ENCODE measurements at regions not wholly inside any gene's neighbourhood (a gene's known extent, or its start where the extent isn't known, plus 50 kb on each side); places are given as distances from the start of the nearest gene placed in this dataset.

DNA sequence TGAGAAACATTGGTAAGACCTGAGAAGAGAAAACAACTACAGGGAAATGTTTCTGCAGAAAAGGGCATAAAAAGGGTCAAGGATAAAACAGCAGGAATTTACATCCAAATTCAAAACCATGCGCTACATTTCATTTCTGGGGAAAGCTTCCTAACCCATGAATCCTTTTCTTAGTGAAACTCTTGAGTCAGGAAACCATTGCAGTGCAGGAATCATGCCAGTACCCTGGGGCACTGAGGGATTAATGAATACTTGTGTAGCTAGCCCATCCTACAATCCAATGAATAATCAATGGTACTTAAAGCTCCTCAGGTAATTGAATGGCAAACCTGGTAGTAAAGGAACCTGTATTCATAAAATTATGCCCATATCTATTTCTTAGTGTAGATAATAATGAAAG, 580.5 kb downstream of the TLE1 start:
- Mint-ChIP-seq H3K4me1 (peaks cover 12 to 18% of the 10 kb centered on the region in 2 donors), H3K27me3 (peaks cover 10 to 15% of the 10 kb centered on the region in 2 donors), H3K4me3 (no peak overlapping the region), H3K36me3 (no peaks in the 10 kb centered on the region), H3K27ac (no peak overlapping the region), H3K9me3 (peaks cover 0 to 2% of the 10 kb centered on the region in 2 donors)
- DNase-seq = no peak
- ATAC-seq (replicated peaks) = no peak

- Mint-ChIP-seq H3K36me3 (no peaks in the 10 kb centered on the region), H3K4me3 (no peak overlapping the region), H3K9me3 (peaks cover 0 to 2% of the 10 kb centered on the region in 2 donors), H3K27me3 (peaks cover 10 to 15% of the 10 kb centered on the region in 2 donors), H3K27ac (no peak overlapping the region), H3K4me1 (peaks cover 9 to 14% of the 10 kb centered on the region in 2 donors)
- no peak for DNase-seq
- no peak for ATAC-seq (replicated peaks)
Observed at GRCh38 chr9:81108391-81108790, 581.0 kb downstream of the TLE1 start.

DNA sequence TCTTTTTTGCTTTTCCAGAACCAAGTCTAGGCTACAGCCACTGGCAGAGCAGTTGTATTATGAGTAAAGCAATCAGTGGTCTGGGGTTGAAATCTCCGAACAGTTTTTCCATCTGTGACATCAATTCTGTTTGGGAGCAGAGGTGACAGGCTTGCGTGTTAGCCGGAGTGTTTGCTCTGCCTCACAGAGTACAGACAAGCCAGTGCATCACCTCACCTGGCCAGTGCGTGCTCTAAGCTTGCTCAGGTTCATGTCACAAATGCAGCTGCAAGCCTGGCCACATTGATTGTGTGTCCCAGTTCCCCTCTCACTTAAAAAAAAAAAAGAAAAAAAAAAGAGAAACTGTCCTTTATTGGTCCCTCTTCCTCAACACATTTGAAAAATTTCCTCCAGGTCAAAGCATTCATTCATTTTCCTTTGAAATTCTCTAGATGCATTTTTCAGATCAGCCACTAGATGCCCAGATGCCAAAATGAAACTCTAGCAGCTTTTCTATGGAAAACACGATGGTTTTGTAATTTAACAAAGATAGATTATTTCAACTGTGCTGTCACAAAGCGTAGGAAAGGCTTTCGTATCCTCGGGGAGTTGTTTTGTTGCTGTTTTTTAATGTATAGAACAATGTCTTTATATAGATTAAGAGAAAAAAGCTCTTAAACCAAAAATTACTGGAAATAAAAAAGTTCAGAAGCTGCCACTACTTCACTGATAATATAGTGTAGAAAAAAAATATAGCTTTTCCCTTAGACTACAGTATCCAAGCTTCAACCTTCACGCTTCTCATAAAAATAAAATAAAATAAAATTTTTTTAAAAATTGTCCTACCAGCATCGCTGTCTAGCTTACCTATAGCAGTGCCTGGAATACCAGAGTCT, 585.5 kb downstream of the TLE1 start:
- H3K4me1 Mint-ChIP-seq = peaks cover 0 to under 1% of the 10 kb centered on the region in 2 donors
- H3K27me3 Mint-ChIP-seq = peaks cover 10 to 15% of the 10 kb centered on the region in 2 donors
- H3K36me3 Mint-ChIP-seq = no peaks in the 10 kb centered on the region
- no peak overlapping the region for H3K27ac Mint-ChIP-seq
- H3K4me3 Mint-ChIP-seq = no peak overlapping the region
- no peak for DNase-seq
- ATAC-seq (replicated peaks) = no peak
- H3K9me3 Mint-ChIP-seq = peaks cover 3 to 6% of the 10 kb centered on the region in 2 donors

GRCh38 chr9:81097131-81097847, 592.1 kb downstream of the TLE1 start:
- H3K36me3 Mint-ChIP-seq = peaks cover 0 to 3% of the 10 kb centered on the region in 2 donors
- peaks cover 0 to 7% of the 10 kb centered on the region in 2 donors for H3K4me1 Mint-ChIP-seq
- no peak overlapping the region for H3K27ac Mint-ChIP-seq
- DNase-seq (no peak), ATAC-seq (replicated peaks) (no peak)
- no peaks in the 10 kb centered on the region for H3K27me3 Mint-ChIP-seq
- H3K9me3 Mint-ChIP-seq = peaks cover 7 to 10% of the 10 kb centered on the region in 2 donors
- H3K4me3 Mint-ChIP-seq = no peak overlapping the region

GRCh38 chr9:81096625-81097024, 592.7 kb downstream of the TLE1 start:
- no peaks in the 10 kb centered on the region for H3K27me3 Mint-ChIP-seq
- peaks cover 0 to 3% of the 10 kb centered on the region in 2 donors for H3K36me3 Mint-ChIP-seq
- no peak overlapping the region for H3K27ac Mint-ChIP-seq
- H3K9me3 Mint-ChIP-seq = peaks cover 7 to 10% of the 10 kb centered on the region in 2 donors
- peaks cover 0 to 7% of the 10 kb centered on the region in 2 donors for H3K4me1 Mint-ChIP-seq
- DNase-seq (no peak), ATAC-seq (replicated peaks) (no peak)
- H3K4me3 Mint-ChIP-seq = no peak overlapping the region

GRCh38 chr9:81092057-81092456, 597.3 kb downstream of the TLE1 start:
- Mint-ChIP-seq H3K4me1 (no peaks in the 10 kb centered on the region), H3K4me3 (no peak overlapping the region), H3K36me3 (peaks cover 0 to 3% of the 10 kb centered on the region in 2 donors), H3K27me3 (no peaks in the 10 kb centered on the region), H3K9me3 (peaks cover 3 to 6% of the 10 kb centered on the region in 2 donors), H3K27ac (no peak overlapping the region)
- ATAC-seq (replicated peaks) (no peak), DNase-seq (no peak)

- Mint-ChIP-seq H3K9me3 (peaks cover 2 to 3% of the 10 kb centered on the region in 2 donors), H3K27ac (no peak overlapping the region), H3K36me3 (no peaks in the 10 kb centered on the region), H3K4me3 (no peak overlapping the region), H3K27me3 (no peaks in the 10 kb centered on the region), H3K4me1 (peaks cover 0 to 9% of the 10 kb centered on the region in 2 donors)
- ATAC-seq (replicated peaks) (no peak), DNase-seq (no peak)
Observed at GRCh38 chr9:81088341-81088740, 601.0 kb downstream of the TLE1 start.

DNA sequence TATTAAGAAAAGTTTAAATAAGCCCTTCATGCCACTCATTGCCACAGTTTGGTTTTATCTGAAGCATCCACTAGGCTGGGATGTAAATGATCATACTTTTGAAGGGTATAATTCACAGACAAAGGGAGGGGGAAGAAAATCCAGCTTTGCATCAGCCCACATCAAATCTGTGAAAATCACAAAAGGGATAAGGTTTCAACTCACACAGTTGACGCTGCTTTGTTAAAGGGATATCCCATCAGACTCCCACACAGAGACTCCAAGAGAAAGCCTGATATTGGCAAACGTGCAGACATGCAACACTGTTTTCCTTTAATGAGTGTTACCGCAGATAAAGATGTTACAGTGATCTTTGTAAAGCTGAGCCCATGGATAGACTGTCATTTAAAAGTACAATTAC, 602.9 kb downstream of the TLE1 start:
- Mint-ChIP-seq H3K4me3 (no peak overlapping the region), H3K9me3 (no peaks in the 10 kb centered on the region), H3K4me1 (peaks cover 3 to 19% of the 10 kb centered on the region in 2 donors), H3K36me3 (no peaks in the 10 kb centered on the region), H3K27me3 (no peaks in the 10 kb centered on the region), H3K27ac (no peak overlapping the region)
- DNase-seq (no peak), ATAC-seq (replicated peaks) (no peak)

GRCh38 chr9:81083854-81084512, 605.4 kb downstream of the TLE1 start:
- H3K9me3 Mint-ChIP-seq = no peaks in the 10 kb centered on the region
- H3K4me1 Mint-ChIP-seq = peaks cover 7 to 23% of the 10 kb centered on the region in 2 donors
- ATAC-seq (replicated peaks) (no peak), DNase-seq (no peak)
- H3K27me3 Mint-ChIP-seq = no peaks in the 10 kb centered on the region
- no peak overlapping the region for H3K27ac Mint-ChIP-seq
- H3K36me3 Mint-ChIP-seq = no peaks in the 10 kb centered on the region
- no peak overlapping the region for H3K4me3 Mint-ChIP-seq

- no peak for DNase-seq
- Mint-ChIP-seq H3K27ac (no peak overlapping the region), H3K36me3 (no peaks in the 10 kb centered on the region), H3K4me3 (no peak overlapping the region), H3K4me1 (peaks cover 7 to 25% of the 10 kb centered on the region in 2 donors), H3K27me3 (no peaks in the 10 kb centered on the region), H3K9me3 (no peaks in the 10 kb centered on the region)
- no peak for ATAC-seq (replicated peaks)
Observed at GRCh38 chr9:81083067-81083466, 606.3 kb downstream of the TLE1 start.

DNA sequence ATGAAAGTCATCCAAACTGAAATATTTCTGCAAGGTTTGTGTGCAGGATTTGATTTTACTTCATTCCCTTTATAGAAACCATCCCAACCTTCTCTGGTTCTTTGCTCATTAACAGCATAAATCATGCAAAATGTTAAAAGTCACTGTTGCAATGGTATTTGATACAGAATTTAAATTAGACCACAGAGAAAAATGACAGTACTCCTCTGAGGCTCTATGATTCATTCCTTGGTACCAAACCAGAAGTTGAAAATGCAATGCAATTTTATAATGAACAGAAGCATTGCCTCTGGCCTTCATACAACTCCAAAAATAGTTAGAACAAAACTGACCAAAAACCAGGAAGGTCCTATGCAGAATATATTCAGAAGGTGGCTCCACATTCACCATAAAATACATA, 607.1 kb downstream of the TLE1 start:
- no peak overlapping the region for H3K27ac Mint-ChIP-seq
- H3K27me3 Mint-ChIP-seq = no peaks in the 10 kb centered on the region
- H3K4me1 Mint-ChIP-seq = peaks cover 10 to 33% of the 10 kb centered on the region in 2 donors
- DNase-seq (no peak), ATAC-seq (replicated peaks) (no peak)
- no peaks in the 10 kb centered on the region for H3K9me3 Mint-ChIP-seq
- no peaks in the 10 kb centered on the region for H3K36me3 Mint-ChIP-seq
- no peak overlapping the region for H3K4me3 Mint-ChIP-seq

GRCh38 chr9:81080900-81081299, 608.4 kb downstream of the TLE1 start:
- Mint-ChIP-seq H3K4me1 (peaks cover 10 to 39% of the 10 kb centered on the region in 2 donors), H3K36me3 (no peaks in the 10 kb centered on the region)
- ATAC-seq (replicated peaks) = no peak

GRCh38 chr9:81080185-81080584, 609.2 kb downstream of the TLE1 start:
- ATAC-seq (replicated peaks) = no peak
- no peak overlapping the region for H3K27ac Mint-ChIP-seq
- no peak for DNase-seq
- H3K9me3 Mint-ChIP-seq = no peaks in the 10 kb centered on the region
- no peaks in the 10 kb centered on the region for H3K27me3 Mint-ChIP-seq
- H3K4me1 Mint-ChIP-seq = peaks cover 10 to 39% of the 10 kb centered on the region in 2 donors
- H3K4me3 Mint-ChIP-seq = no peak overlapping the region
- no peaks in the 10 kb centered on the region for H3K36me3 Mint-ChIP-seq

More at GRCh38 chr9:81080900-81081299, 608.4 kb downstream of the TLE1 start:
- Mint-ChIP-seq H3K27ac (no peak overlapping the region), H3K9me3 (no peaks in the 10 kb centered on the region), H3K27me3 (no peaks in the 10 kb centered on the region), H3K4me3 (no peak overlapping the region)
- DNase-seq = no peak

GRCh38 chr9:81079055-81079454, 610.3 kb downstream of the TLE1 start:
- Mint-ChIP-seq H3K27ac (no peak overlapping the region), H3K9me3 (no peaks in the 10 kb centered on the region)
- ATAC-seq (replicated peaks) = peak in 1 of 2 donors; percentile 27

More at GRCh38 chr9:81079055-81079454, 610.3 kb downstream of the TLE1 start:
- no peak for DNase-seq
- no peaks in the 10 kb centered on the region for H3K36me3 Mint-ChIP-seq
- peaks cover 10 to 35% of the 10 kb centered on the region in 2 donors for H3K4me1 Mint-ChIP-seq
- no peaks in the 10 kb centered on the region for H3K27me3 Mint-ChIP-seq
- no peak overlapping the region for H3K4me3 Mint-ChIP-seq
